VCaP (cell line): ENCODE measurements at regions not wholly inside any gene's neighbourhood (a gene's known extent, or its start where the extent isn't known, plus 50 kb on each side); places are given as distances from the start of the nearest gene placed in this dataset.

Experiments
- H3K27ac ChIP-seq: fragments of 450-650 bp; 2 replicates; pipeline ENCODE4 v1.5.1; 2017
- TF ChIP-seq, protein P1 (sequence below): fragments of 450-650 bp; conservative IDR thresholded peaks from 2 replicates; pipeline ENCODE4 v1.5.1; 2017; ENCODE audit warnings: mild to moderate bottlenecking, moderate library complexity

DNA sequence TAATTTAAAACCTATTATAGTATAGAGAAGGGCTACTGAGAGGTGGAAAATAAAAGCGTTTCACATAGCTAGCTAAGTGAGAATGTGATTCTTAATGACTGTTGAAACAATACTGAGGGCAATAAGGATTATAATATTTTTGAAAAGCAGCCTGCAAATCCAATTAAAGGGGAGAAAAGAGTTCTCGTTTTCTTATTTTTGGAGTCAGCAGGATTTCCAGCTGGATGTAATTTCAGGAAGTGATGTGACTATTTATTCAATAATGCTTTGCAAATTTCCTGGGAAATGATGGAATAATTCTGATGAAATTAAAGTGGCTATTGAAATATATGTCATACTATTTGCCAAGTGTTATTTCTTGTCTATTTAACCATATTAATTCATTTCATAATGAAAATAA is 279.1 kb downstream of the AEBP2 start:
- H3K27ac ChIP-seq, result no peak overlapping the region
- TF ChIP-seq, protein P1, sequence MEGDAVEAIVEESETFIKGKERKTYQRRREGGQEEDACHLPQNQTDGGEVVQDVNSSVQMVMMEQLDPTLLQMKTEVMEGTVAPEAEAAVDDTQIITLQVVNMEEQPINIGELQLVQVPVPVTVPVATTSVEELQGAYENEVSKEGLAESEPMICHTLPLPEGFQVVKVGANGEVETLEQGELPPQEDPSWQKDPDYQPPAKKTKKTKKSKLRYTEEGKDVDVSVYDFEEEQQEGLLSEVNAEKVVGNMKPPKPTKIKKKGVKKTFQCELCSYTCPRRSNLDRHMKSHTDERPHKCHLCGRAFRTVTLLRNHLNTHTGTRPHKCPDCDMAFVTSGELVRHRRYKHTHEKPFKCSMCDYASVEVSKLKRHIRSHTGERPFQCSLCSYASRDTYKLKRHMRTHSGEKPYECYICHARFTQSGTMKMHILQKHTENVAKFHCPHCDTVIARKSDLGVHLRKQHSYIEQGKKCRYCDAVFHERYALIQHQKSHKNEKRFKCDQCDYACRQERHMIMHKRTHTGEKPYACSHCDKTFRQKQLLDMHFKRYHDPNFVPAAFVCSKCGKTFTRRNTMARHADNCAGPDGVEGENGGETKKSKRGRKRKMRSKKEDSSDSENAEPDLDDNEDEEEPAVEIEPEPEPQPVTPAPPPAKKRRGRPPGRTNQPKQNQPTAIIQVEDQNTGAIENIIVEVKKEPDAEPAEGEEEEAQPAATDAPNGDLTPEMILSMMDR, result no peak

DNA sequence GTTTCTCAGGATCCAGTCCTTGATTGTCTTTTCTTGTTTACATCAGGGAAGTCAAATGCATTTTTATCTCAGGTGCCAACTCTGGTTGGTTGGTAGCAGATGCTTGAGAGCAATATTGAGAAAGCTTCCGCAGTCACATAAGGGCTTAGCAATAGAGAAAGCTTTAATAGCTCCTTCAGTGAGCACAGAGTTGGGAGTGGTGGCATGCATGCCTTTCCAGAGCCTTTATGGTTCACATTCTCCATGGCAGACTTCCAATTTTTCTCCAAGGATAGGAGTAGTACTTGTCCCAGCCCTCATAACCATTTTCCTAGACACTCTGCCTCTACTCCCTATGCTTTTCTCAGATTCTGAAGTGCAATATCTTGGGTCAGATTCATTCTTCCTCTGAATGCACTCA is 280.4 kb downstream of the AEBP2 start:
- no peak overlapping the region for H3K27ac ChIP-seq
- TF ChIP-seq, protein P1, result no peak

DNA sequence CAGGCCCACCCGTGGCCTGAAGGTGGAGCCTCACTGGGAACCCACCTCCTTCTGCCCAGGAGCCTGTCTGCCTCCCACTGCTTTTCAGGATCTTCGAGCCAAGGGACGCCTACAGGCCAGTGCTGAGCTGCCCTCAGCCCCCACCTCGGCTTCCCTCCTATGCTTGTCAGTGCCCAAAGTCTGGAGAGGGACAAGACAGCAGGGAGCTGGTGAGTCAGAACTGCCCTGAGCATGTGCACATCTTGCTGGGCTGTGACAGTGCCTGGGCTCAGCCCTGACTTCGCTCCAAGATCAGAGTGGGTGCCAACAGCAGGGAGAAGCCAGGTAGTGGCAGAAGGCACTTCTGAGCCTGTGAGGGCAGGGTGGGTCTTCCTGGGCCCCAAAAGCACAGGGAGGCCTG is 286.8 kb downstream of the AEBP2 start:
- TF ChIP-seq, protein P1, result no peak
- H3K27ac ChIP-seq, result no peak overlapping the region

DNA sequence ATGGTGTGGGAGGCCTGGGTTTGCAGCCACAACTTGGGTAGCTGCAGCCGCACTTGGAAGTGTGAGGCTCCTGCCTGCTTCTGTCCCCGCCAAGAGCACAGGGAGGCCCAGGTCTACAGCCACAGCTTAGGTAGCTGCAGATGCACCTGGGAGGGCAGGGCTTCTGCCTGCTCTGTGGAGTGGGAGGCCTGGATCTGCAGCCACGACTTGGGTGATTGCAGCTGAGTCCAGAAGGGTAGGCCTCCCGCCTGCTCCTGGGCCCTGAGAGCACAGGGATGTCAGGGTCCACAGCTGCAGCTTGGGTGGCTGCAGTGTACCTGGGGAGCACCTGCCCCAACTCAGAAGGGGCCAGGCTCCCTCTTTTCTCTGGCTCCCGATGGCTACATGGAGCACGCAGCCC is 287.3 kb downstream of the AEBP2 start:
- TF ChIP-seq, protein P1, result no peak
- H3K27ac ChIP-seq, result no peak overlapping the region

DNA sequence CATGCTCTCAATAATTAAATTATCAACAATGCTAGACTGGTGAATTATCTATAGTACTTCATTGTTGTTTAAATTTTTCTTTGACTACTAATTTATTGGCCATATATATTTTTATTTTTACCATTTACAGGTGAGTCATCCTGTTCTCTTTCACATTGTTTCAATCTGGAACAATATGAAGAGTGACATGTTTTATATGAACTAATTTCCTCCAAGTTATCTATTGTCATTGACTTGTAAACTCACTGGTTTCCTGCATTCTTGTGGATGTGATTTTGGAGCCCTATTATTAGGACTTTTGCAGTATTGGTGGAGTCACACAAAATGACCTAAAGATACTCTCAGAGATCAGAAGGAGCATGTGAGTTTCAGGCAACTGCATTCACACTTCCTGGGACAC is 297.7 kb downstream of the AEBP2 start:
- H3K27ac ChIP-seq, result no peak overlapping the region
- TF ChIP-seq, protein P1, result no peak

DNA sequence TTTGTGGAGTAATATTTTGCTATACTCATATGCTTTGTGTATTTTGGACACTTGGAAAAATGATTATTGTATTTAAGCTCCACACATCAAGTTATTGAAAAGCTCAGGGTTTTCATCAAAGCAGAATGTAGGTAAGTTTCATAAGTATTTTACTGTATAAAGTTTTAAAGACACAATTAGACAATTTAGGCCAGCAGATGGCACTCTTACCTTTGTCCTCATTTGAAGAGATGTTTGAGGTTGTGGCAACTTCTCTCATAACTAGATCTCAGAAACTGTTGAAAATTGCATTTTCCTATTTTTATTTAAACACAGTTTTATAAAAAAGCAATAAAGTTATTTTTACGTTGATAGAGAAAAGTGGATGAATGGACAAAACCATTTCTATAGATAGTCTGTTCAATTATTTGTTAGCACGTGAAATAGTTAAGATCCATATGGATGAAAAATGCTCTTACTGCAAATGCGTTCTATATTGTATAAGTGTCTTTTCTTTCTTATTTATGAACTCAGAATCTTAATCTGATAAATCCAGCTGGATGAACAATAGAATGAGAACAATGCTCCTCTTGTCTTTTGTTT is 300.0 kb downstream of the AEBP2 start:
- H3K27ac ChIP-seq, result no peak overlapping the region
- TF ChIP-seq, protein P1, result peak; percentile 76

DNA sequence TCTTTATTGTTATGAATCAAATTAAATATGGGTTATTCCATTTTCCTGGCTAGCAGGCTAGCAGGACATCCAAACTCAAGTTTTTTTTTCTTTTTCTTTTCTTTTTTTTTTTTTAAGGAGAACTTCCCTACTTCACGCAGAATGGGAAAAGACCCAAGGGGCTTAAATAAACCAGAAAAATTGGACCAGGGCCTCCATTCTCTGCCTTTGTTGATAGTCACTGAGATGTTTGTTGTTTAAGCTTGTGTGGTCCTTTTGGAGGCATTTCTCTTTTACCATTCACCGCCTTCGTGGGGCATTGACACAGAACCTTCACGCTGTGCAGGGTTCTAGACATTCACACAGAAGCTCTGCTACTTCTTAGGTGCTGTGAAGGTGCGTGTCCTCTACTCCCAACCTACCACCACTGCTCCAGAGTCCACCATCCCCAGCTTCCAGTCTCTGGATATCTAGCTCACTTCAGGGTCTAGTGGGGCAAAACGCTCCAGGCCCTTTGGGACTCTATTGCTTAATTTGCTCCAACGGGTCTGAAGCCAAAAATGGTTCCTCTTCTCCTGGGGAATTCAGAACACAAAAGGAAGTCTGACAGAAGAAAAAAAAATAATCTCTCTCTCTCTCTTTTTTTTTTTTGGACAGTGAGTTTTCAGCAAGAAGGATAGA is 301.3 kb downstream of the AEBP2 start:
- no peak overlapping the region for H3K27ac ChIP-seq
- TF ChIP-seq, protein P1, result no peak
